ENCODE measurements at regions not wholly inside any gene's neighbourhood (a gene's known extent, or its start where the extent isn't known, plus 50 kb on each side); places are given as distances from the start of the nearest gene placed in this dataset.

DNA sequence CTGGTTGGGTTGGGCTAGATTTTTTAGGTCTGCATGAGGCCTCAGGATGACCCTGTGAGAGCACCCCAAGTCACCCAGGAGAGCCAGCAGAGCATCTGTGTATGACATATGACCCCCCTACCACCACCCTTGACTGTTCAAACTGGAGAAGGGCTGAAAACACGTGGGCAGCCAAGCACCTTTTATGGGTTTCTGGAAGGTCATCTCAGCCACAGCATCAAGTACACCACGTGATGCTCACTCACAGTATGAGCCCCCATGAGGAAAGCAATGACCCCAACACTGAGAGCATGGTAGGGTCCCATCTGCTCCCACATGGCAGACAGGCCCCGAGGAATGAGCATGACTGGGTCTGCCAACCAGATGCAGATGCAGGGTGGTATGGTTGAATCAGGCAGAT is 149.4 kb upstream of the GDF10 start:
- no peak for DNase-seq (ENCODE audit: unreplicated experiment)
- intact Hi-C loops (cut with micrococcal nuclease): no loop called here
- ChIA-PET POLR2A (no interaction called here), CTCF (interaction anchor here (0.5 to 1.7 kb wide), 3 partner anchors 19 to 126 kb away, joined by 3 to 4 read pairs (median 3); no protein-coding TSS in a partner anchor)
- Mint-ChIP-seq H3K9me3 (ENCODE audit: unreplicated experiment) (peaks cover 28% of the 10 kb centered on the region), H3K36me3 (ENCODE audit: insufficient read depth, unreplicated experiment) (peaks cover 7% of the 10 kb centered on the region), H3K4me3 (ENCODE audit: unreplicated experiment) (no peak overlapping the region), H3K27me3 (ENCODE audit: insufficient read depth, unreplicated experiment) (peaks cover 15% of the 10 kb centered on the region), H3K27ac (ENCODE audit: low read depth, unreplicated experiment) (no peak overlapping the region), H3K4me1 (ENCODE audit: insufficient read depth, unreplicated experiment) (peaks cover 7% of the 10 kb centered on the region)
- BruUV-seq (replicated peaks): no TSS peak
- TF ChIP-seq, protein P1, sequence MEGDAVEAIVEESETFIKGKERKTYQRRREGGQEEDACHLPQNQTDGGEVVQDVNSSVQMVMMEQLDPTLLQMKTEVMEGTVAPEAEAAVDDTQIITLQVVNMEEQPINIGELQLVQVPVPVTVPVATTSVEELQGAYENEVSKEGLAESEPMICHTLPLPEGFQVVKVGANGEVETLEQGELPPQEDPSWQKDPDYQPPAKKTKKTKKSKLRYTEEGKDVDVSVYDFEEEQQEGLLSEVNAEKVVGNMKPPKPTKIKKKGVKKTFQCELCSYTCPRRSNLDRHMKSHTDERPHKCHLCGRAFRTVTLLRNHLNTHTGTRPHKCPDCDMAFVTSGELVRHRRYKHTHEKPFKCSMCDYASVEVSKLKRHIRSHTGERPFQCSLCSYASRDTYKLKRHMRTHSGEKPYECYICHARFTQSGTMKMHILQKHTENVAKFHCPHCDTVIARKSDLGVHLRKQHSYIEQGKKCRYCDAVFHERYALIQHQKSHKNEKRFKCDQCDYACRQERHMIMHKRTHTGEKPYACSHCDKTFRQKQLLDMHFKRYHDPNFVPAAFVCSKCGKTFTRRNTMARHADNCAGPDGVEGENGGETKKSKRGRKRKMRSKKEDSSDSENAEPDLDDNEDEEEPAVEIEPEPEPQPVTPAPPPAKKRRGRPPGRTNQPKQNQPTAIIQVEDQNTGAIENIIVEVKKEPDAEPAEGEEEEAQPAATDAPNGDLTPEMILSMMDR (IDR thresholded peaks at IDR 0.05; ENCODE audit: unreplicated experiment): no peak

DNA sequence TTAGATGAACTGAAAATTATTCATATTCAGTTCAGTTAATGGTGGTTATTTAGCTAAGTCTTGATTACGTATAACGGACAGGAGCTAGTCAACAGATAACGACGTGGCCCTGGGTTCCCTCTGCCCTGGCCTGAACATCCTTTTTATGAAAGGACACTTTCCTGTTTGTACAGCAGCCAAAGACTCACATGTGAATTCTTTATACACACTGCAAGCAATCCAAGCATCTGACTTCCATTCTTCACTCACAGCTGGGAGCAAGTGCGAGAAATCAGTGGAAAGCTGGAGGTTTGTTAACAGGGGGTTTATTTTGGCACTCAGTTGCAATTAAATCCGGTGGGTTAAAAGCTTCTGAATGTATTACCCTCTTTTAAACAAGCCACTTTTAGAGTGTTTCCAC is 148.1 kb upstream of the GDF10 start:
- Mint-ChIP-seq H3K9me3 (ENCODE audit: unreplicated experiment) (peaks cover 34% of the 10 kb centered on the region), H3K36me3 (ENCODE audit: insufficient read depth, unreplicated experiment) (peaks cover 7% of the 10 kb centered on the region), H3K4me3 (ENCODE audit: unreplicated experiment) (no peak overlapping the region), H3K27ac (ENCODE audit: low read depth, unreplicated experiment) (no peak overlapping the region), H3K27me3 (ENCODE audit: insufficient read depth, unreplicated experiment) (peaks cover 15% of the 10 kb centered on the region), H3K4me1 (ENCODE audit: insufficient read depth, unreplicated experiment) (peaks cover 7% of the 10 kb centered on the region)
- intact Hi-C loops (cut with micrococcal nuclease): no loop called here
- TF ChIP-seq, protein P1 (IDR thresholded peaks at IDR 0.05; ENCODE audit: unreplicated experiment): no peak
- no peak for DNase-seq (ENCODE audit: unreplicated experiment)
- BruUV-seq (replicated peaks): no TSS peak
- ChIA-PET CTCF (interaction anchor here (1.0 kb wide), 1 partner anchor 27 kb away, joined by 4 read pairs; no protein-coding TSS in a partner anchor), POLR2A (no interaction called here)

DNA sequence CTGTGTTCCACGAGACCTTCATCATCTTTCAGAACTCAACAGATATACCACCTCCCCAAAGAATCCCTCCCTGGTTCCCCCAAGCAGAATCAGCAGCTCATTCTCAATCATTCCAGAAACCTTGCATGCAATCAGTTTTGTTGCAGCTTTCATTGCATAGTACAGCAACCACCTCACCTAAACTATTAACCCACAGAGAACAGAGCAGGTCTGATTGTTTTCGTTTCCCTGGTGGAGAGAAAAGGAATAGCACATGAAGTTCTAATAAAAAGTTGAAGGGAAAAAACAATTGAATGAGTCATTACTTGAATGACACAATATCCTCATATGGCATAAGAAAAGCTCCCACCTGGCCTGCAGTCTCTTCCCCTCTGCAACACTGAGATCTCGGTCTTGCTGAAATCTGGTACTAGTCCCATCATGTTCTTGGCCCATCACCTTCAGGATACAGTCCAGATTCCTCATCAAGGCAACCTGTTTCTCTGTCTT is 147.1 kb upstream of the GDF10 start:
- peak; percentile 83 for DNase-seq (ENCODE audit: unreplicated experiment)
- TF ChIP-seq, protein P1 (IDR thresholded peaks at IDR 0.05; ENCODE audit: unreplicated experiment): peak; percentile 33
- Mint-ChIP-seq H3K27me3 (ENCODE audit: insufficient read depth, unreplicated experiment) (peaks cover 15% of the 10 kb centered on the region), H3K36me3 (ENCODE audit: insufficient read depth, unreplicated experiment) (peaks cover 7% of the 10 kb centered on the region), H3K4me1 (ENCODE audit: insufficient read depth, unreplicated experiment) (peaks cover 7% of the 10 kb centered on the region), H3K4me3 (ENCODE audit: unreplicated experiment) (no peak overlapping the region), H3K9me3 (ENCODE audit: unreplicated experiment) (peaks cover 34% of the 10 kb centered on the region), H3K27ac (ENCODE audit: low read depth, unreplicated experiment) (no peak overlapping the region)
- CTCF ChIA-PET: interaction anchor here (0.7 to 1.2 kb wide), 4 partner anchors 9 to 67 kb away, joined by 3 to 4 read pairs (median 3); no protein-coding TSS in a partner anchor
- BruUV-seq (replicated peaks): no TSS peak
- intact Hi-C loops (cut with micrococcal nuclease): no loop called here
- POLR2A ChIA-PET: interaction anchor here (0.7 kb wide), 1 partner anchor 10 kb away, joined by 3 read pairs; no protein-coding TSS in a partner anchor

DNA sequence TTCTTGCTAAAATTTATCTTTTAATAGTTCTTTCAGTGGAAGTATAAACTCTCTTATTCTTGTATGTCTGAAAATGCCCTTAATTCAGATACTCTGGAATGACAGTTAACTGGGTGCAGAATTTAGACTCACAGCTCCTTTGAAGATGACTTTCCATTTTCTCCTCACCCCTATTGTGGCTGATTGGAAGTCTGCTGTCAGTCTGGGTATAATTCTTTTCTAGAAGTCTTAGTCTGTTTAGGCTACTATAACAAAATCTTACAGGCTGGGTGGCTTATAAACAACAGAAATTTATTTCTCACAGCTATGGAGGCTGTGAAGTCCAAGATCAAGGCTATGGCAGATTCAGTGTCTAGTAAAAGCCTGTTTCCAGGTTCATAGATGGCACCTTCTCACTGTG is 145.2 kb upstream of the GDF10 start:
- Mint-ChIP-seq H3K36me3 (ENCODE audit: insufficient read depth, unreplicated experiment) (peaks cover 7% of the 10 kb centered on the region), H3K27ac (ENCODE audit: low read depth, unreplicated experiment) (no peak overlapping the region), H3K27me3 (ENCODE audit: insufficient read depth, unreplicated experiment) (peaks cover 8% of the 10 kb centered on the region), H3K4me1 (ENCODE audit: insufficient read depth, unreplicated experiment) (peaks cover 7% of the 10 kb centered on the region), H3K4me3 (ENCODE audit: unreplicated experiment) (no peak overlapping the region), H3K9me3 (ENCODE audit: unreplicated experiment) (peaks cover 34% of the 10 kb centered on the region)
- intact Hi-C loops (cut with micrococcal nuclease): no loop called here
- ChIA-PET CTCF (interaction anchor here (1.0 kb wide), 1 partner anchor 130 kb away, joined by 3 read pairs; no protein-coding TSS in a partner anchor), POLR2A (interaction anchor here (0.6 to 1.4 kb wide), 2 partner anchors 16 to 1181 kb away, joined by 3 to 5 read pairs; no protein-coding TSS in a partner anchor)
- peak; percentile 13 for DNase-seq (ENCODE audit: unreplicated experiment)
- no TSS peak for BruUV-seq (replicated peaks)
- TF ChIP-seq, protein P1 (IDR thresholded peaks at IDR 0.05; ENCODE audit: unreplicated experiment): no peak
